ENCODE measurements at regions not wholly inside any gene's neighbourhood (a gene's known extent, or its start where the extent isn't known, plus 50 kb on each side); places are given as distances from the start of the nearest gene placed in this dataset.

DNA sequence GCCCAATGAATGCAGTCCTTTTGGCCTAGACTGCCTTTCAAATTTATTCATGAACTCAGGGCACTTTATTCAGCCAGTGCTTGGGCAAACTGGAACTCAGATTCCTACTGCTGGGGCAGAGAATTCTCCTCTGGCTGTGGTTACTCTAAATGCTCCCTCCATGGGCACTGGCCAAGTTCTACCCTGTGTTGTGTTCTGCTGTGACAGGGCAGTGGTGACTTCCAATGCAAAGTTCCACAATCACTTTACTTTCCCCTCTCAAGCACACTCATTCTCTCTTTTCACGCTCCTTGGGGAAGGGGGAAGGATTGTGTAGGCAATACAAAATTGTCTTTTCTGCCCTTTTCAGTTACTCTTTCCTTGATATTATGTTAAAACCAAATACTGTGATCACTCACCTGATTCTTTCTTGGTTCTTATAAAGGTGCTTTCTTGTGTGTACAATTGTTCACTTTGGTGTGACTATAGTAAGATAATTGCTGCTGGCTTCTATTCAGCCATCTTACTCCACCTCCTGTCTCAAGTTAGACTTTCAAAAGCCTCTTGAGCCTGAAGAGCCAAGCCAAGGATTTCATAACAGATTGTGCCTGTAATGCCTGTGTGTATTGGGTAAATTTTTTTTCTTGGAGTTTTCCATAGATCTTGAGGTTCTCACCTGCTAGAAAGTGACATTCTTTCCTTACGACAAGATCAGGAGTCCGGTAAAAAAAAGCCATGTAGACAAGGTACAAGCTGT, 1078.6 kb downstream of the FAM133A start:
- TF ChIP-seq, protein P1, sequence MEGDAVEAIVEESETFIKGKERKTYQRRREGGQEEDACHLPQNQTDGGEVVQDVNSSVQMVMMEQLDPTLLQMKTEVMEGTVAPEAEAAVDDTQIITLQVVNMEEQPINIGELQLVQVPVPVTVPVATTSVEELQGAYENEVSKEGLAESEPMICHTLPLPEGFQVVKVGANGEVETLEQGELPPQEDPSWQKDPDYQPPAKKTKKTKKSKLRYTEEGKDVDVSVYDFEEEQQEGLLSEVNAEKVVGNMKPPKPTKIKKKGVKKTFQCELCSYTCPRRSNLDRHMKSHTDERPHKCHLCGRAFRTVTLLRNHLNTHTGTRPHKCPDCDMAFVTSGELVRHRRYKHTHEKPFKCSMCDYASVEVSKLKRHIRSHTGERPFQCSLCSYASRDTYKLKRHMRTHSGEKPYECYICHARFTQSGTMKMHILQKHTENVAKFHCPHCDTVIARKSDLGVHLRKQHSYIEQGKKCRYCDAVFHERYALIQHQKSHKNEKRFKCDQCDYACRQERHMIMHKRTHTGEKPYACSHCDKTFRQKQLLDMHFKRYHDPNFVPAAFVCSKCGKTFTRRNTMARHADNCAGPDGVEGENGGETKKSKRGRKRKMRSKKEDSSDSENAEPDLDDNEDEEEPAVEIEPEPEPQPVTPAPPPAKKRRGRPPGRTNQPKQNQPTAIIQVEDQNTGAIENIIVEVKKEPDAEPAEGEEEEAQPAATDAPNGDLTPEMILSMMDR (IDR thresholded peaks at IDR 0.05): no peak
- no peak for TF ChIP-seq POLR2AphosphoS5 (IDR thresholded peaks at IDR 0.05)
